HG02678 (cell line): ENCODE measurements at regions not wholly inside any gene's neighbourhood (a gene's known extent, or its start where the extent isn't known, plus 50 kb on each side); places are given as distances from the start of the nearest gene placed in this dataset.

Source experiments
- ATAC-seq: cut with Tn5 transposase; IDR thresholded peaks from one replicate; pipeline ENCODE4 v1.9.1; 2021; ENCODE audit warnings: mild to moderate bottlenecking, moderate library complexity; ENCODE audit not compliant: unreplicated experiment

DNA sequence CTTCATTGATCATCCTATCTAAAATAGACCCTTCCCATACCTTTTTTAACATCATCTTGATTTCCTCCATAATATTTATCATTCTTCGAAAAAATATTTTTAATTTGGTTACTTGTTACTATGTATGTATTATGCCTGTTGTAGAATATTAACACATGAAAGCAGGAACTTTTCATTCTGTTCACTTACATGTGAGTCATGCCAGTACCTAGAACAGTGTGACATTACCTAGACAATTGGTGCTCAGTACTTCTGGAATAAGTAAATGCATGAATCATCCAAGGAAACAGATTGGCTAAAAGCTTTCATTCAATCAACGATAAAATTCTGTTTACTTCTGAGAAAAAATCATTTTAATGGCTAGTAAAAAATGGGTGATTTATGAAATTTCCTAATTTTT, 76.4 kb downstream of the CXXC4 start:
- ATAC-seq, result no peak

DNA sequence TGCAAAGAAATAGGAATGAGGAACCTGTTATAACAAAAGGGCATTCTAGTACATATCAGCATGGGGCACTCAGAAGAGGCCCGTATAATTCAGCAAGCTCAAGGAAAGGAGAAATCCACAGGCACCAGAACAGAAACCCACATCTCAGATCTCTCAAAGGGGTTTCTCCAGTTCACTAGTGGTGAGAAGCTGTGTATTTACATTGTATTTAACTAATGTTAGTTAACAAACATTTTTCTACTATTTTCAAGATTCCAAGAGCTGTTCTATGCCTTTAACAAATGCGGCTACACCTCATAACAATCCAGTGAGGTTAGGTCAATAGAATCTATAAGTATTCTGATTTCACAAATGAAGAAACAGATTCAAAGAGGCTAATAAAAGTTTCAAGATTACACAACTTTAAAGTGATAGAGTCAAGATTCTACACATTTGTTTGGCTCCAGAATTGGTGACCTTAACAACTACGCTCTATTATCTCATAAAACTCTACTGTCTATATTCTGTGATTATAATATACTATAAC, 77.3 kb downstream of the CXXC4 start:
- ATAC-seq, result no peak

DNA sequence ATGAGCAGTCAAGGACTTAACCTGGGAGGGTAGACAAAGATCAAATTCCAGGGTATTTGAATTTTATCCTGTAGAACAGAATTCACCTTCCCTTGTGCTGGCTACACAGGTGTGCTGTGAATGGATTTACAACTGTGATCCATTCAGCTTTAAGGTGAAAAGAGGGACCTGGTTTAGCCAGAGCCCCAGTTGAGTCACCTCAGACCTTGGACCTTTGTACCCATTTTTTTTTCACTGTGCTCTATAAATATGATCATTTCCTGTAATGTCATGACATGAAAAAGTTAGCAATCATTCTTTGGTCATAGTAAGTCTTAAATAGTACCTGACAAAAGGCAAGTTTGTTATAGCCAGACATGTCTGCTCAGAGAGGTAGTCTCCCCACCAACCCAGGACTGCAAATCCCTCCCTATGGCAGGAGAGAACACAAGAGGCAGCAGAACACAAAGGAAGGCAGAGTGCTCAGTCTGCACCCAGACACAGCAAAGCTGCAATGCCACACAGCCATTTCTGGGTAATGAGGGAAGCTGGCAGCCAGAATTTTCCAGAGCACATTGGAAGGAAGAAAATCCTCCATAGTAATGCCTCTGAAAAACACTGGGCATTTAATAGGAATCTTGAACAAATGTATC, 77.9 kb downstream of the CXXC4 start:
- ATAC-seq, result no peak

DNA sequence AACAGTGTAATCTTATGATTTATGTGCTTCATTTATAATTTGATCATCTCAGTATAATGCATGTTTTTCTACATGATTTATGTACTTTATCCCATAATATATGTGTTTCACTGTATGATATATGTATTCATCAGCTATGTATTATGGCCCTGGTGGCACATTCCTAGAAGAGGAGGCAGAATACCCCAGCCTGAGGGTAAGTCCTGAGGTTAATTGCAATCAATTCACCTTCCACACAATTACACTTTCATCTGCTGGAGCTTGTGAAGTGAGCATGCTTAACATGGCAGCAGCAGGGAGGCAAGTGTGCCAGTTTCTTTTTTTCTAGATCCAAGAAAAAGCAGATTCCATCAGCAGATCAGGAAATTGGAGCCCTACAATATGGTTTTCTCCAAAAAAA, 81.2 kb downstream of the CXXC4 start:
- ATAC-seq, result no peak

DNA sequence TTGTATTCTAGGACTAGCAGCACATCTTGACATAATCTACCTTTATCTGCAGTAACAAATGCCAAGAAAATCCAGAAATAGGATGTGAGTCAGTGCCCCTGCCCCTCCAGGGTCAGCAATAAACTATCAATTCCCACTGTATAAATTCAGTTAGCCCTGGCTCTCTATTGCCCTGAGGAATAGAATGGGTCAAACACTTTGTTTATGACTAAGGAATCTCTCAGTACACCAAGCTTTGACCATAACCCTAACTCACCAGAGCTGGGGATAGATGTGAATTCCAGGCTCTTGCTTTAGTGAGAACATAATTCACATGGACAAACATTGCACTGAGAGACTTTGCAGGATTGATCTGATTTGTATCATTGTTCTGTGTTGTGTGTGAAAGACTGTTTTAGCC, 82.3 kb downstream of the CXXC4 start:
- no peak for ATAC-seq

DNA sequence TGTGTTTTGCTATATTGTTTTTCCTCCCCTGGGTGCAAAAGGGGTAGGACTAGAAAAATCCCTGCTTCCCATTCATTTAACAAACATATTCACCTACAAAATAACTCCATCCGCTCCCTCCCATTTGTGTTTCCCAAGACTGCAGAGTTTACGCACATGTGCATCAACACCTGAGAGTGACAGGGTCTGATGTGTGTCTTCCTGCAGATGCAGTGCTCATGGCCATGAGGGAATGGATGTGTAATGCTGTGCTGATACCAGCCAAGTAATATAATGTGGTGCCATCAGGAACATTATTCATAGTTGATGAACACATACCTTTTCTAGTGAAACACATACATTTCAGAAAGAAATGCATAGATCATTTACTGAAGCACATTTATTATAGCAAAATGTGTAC, 83.2 kb downstream of the CXXC4 start:
- ATAC-seq, result no peak

DNA sequence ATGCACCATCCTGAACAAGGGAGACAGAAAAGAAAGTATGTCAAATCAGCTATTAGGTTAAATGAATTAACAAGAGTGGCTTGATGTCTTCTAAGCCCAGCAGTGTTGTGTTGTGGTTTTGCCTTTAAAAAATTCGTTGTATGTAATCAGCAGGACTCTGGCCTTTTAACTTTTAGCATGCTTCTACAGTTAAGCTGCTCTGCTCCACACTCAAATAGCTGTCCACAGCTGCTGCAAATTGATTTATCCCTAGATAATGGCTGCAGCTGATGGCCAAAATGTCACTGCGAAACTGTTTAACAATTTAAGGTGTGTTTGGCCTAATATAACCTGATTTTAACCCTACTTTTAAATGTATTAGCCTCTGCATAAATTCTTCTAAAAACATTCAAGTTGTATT, 85.8 kb downstream of the CXXC4 start:
- no peak for ATAC-seq

DNA sequence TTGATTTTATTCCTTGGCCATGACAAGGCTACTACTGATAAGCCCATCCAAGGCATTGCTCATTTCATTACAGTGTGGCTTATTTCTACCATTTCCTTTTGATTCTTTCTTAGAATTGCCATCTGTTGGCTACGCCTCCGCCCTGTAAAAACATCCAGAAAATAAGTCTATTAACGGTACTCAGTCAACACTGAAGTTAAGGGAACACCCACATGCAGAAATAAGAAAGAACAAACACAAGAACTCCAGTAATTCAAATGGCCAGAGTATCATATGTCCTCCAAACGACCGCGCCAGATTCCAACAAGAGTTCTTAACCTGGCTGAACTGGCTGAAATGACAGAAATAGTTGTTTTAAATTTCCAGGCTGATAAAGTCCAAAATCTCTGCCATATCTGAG, 90.3 kb downstream of the CXXC4 start:
- ATAC-seq, result no peak

DNA sequence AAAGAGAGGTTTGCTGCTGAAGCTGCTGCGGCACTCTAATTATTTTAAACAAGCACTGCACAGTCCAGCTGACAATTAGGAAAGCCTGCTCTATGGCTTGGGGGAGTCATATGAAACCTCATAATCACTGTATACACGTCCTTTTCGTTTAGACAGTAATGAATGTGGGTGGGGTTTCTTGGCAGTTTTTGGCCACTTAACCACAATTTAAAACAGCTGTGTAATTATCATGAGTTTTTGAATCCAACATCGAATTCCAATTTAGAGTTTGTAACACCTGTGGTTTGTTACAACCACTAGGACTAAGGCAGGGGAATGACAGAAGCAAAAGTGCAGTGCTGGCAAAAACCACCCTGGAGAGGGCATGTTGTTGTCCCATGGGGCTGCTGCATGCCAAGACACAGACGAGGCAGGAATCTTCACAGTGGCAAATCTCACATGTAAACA, 99.5 kb downstream of the CXXC4 start:
- no peak for ATAC-seq

DNA sequence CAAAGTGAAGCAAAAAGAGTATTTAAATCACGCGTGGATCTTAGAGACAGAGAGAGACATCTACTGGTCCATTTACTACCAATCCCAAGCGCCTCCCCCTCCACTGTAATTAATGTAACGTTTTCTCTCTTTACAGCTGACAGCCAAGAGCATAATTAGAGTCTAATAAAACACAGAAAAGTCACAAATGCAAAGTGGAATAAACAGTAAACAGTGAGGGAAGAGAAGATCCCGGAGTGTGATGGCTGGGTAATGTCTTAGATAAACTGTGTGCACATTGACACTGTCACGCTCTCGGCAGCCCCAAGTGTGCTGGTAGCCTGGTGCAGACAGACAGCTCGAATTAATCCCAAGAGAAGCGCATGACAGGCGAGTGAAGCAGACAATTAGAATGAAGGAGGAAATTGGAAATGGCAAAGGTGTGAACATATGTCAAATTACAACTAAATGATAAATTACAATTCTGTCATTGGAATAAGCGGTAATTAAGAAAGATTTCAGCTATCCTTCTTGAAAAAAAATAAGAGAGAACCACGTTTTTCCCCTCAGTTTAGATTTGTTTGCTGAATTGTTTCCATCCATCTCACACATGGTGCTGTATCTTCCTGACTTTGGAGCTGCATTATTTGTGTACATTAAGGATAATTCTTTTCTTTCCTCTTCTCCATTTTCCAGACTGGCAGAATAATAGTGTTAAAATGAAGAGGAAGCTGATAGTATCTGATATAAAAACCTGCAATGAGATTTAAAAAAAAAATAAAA, 100.1 kb downstream of the CXXC4 start:
- ATAC-seq, result no peak

DNA sequence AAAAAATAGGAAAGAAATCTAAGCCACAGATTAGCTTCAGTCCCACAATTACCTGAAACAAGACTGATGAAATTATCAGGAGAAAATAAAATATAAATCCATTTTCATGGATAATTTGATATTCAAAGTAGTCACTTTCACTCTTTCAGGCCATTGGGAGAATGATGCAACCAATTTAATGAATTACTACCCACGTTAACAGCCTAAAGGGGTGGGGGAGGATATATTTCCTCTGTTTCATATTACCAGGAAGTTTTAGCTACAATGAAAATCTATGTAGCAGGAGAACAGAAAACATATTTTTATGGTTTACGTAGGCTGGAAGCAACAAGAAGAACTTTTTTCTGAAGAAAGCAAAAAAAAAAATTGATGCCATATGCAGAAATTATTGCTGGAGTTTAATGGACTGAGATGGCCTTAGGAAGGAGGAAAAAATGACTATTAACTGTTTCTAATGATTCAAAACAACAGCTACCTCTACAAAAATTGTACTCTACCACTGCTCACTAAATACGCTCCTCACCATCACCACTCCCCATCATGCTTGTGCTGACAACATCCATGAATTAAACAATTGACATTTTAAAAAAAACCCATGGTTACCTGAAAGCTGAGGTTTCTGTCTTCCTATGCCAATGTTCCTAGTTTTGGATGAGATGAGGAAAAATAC, 100.9 kb downstream of the CXXC4 start:
- no peak for ATAC-seq

DNA sequence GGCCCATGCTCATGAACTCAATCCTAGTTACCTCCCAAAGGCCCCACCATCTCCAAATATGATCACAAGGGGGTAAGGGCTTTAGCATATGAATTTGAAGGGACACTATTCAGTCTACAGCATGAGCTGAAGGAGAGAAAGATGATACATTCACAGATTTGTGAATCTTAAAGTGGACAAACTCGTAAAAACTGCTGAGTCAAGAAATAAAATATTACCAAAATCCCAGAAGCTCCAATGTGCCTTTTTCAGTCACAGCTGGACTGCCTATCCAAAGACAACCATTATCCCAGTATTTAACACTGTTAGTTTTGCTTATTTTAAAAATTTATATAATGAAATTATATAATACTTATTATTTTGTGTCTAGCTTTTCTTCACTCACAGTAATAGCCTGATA, 109.0 kb downstream of the CXXC4 start:
- no peak for ATAC-seq

DNA sequence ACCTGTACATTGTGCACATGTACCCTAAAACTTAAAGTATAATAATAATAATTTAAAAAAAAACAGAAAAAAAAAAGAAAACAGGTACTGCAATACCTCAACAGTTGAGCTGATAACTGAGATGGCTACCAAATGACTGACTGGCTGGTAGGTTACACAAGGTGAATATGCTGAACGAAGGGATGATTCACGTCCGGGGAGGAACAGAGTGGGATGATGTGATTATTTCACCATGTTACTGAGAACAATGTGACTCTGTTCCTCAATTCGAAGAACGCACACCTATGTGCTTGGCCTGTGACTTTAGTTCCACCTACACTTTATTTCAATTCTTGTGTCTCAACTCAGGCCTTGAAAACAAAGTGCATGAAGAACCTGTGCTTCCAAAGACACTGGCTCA, 111.7 kb downstream of the CXXC4 start:
- no peak for ATAC-seq

DNA sequence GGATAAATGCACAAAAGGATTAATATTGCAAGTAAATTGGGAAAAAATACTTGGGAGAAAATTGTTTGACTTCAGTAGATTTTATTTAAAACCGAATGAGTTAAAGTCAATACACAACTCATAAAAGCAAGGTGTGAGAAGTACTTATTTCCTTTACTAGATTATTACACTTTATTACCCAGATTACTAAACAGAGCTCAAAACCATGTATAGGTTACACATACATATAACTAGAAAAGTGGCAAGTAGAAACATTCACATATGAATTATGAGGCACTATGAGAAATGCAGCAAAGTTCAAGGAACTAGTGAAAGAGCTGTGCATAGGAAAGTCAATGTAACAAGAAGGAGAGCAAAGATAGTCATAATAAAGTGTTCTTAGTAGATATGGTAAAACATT, 113.0 kb downstream of the CXXC4 start:
- ATAC-seq, result no peak

DNA sequence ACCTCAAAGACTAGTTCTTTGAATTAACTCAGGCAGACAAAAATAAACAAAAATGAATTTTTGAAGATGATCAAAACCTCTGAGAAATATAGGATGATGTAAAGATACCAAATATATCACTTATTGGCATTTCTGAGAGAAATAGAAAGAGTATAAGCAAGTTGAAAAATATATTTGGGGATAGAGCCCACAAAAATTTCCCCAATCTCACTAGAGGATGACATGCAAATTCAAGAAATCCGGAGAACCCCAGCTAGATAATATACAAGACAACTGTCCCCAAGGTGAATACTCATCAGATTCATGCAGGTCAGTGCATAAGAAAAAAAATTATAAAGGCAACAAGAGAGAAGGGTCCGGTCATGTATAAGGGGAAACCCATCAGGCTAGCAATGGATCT, 129.1 kb downstream of the CXXC4 start:
- no peak for ATAC-seq

DNA sequence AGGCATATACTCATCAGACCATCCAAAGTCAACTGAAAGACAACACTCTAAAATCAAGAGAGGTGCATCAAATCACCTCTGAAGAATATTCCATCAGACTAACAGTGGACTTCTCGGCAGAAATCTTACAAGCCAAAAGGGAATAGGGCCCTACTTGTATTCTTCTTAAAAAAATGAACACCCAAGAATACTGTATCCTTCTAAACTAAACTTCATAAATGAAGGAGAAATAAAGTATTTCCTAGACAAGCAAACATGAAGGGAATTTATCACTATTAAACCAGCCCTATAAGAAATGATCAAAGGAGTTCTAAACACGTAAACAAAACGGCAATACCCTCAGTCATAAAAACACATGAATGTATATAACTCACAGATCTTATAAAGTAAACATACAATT, 141.2 kb downstream of the CXXC4 start:
- ATAC-seq, result no peak

DNA sequence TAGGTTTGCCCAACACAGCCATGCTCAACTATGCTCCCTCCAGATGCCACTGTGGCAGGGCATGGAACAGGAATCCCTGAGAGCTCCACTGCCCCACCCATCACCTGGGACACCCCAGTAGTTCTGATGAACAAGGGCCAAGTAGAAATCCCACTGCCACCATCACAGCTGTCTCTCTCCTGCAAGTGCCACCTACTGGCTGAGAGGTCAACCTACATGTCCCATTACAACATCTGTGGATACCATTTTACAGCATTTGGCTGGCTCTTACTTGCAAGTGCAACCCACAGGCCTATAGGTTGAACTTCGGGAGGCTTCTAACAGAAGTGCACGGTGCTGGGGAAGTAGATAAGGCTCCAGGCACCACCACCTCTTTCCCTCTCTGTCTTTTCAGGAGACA, 142.5 kb downstream of the CXXC4 start:
- ATAC-seq, result no peak

DNA sequence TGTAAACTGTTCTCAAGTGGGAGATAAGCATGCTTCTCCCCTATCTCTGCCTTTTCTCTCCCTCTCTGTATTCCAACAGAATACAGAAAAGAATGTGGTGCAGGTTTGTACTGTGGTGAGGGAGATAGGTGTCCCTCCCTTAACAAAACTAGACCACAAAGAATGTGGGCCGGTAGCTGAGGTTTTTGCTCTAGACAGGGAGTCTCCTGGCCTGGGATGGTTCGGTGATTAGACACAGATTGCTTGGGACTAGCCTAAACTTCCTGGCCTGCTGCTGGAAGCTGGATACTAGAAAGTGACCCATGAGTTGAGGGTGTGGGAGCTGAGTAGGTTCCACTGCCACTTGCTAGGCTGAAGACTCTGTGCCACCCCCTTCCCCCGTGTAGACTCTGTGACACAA, 143.0 kb downstream of the CXXC4 start:
- no peak for ATAC-seq

DNA sequence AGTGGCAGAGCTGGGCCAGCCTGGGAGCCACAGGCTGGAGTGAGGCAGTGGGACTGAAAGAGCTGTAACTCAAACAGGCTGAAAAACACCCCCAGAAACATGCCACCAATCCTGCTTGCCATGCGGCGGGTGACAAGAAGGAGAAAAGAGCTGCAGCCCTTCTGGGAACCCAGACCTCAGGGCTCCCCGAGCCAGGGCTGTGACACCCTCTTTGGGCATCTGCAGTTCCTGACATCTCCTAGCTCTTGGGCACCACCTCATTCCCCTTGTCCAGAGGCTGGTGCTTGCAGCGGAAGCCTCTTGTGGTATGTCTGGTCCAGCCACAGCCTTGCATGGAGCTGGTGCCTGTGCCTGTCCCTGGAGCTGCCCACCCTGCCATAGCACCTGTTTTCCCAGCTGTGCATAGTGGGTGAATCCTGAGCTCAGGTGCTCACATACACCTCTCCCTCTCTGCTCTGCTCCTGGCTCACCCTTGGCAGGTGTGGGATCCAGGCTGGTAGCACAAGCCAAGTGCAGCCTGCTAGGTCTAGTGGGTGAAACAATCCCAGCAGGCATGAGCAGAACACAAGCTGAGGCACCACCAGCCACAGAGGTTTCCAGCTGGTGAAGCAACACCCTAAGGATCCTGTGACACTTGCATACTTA, 149.0 kb downstream of the CXXC4 start:
- ATAC-seq, result no peak

DNA sequence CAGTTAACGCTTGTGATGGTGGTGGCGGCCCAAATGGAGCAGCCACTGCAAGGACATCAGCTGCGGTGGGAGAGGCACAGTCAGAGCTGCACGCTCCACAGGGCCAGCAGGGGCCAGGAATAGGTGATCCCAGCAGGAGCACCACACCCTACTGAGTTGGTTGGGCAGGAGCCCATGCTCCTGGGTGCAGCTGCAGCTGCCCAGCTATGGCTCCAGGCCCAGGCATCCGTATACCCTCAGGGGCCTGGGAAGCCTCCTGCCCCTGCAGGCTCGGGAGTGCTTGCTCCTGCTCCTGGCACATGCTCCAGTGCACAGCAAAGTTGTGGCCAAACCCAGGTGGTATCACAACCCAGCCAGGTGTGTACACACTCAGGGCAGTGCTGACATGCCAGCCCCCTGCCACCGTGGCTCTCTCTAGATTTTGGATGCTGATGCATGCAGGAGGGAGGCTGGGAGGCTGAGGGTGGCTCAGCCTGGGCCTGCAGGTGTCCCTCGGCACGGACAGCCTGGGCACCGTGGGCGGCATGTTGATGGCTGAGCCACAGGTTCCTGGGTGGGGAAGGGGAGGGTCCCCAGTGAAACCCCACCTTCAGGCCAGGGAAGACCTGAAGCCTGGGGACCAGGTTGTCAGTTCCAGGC, 150.2 kb downstream of the CXXC4 start:
- ATAC-seq, result no peak

DNA sequence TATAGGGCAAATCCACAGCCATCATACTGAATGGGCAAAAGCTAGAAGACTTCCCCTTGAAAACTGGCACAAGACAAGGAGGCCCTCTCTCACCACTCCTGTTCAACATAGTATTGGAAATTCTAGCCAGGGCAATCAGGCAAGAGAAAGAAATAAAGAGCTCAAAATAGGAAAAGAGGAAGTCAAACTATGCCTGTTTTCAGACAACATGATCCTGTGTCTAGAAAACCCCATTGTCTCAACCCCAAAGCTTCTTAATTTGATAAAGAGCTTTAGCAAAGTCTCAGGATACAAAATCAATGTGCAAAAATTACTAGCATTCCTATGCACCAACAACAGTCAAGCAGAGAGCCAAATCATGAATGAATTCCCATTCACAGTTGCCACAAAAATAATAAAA, 160.3 kb downstream of the CXXC4 start:
- ATAC-seq, result no peak
